Esophagus muscularis mucosa (tissue), 4 donors: ENCODE measurements at regions not wholly inside any gene's neighbourhood (a gene's known extent, or its start where the extent isn't known, plus 50 kb on each side); places are given as distances from the start of the nearest gene placed in this dataset.

Experiments used
- DNase-seq: peaks from one replicate; pipeline ENCODE4 v3.0.0-alpha.2; 2017; ENCODE audit errors: extremely low spot score
- H3K27ac ChIP-seq, 4 donors: fragments of 200-600 bp; sonication (generic); replicated peaks in 1 of 4; 1 replicate in 3 of 4; 2 replicates in 1 of 4; pipeline ENCODE4 v1.5.1; 2016 to 2019; ENCODE audit warnings: mild to moderate bottlenecking in 1 of 4
- H3K27me3 ChIP-seq, 4 donors: fragments of 200-600 bp; sonication (generic); one replicate each; pipeline versions ENCODE4 v1.5.1 to v1.6.0; 2016 to 2019
- H3K36me3 ChIP-seq, 4 donors: fragments of 200-600 bp; sonication (generic); one replicate each; pipeline ENCODE4 v1.5.1; 2016 to 2019
- H3K4me1 ChIP-seq, 4 donors: fragments of 200-600 bp; sonication (generic); one replicate each; pipeline ENCODE4 v1.5.1; 2016 to 2019
- H3K4me3 ChIP-seq, 4 donors: fragments of 200-600 bp; sonication (generic); 1 replicate in 2 of 4; 2 replicates in 2 of 4; pipeline ENCODE4 v1.5.1; 2016 to 2019; ENCODE audit warnings: mild to moderate bottlenecking in 4 of 4, moderate library complexity in 1 of 4
- H3K9me3 ChIP-seq, 4 donors: fragments of 200-600 bp; sonication (generic); 1 replicate in 3 of 4; 2 replicates in 1 of 4; pipeline ENCODE4 v1.5.1; 2016 to 2019
- CTCF ChIP-seq, 3 experiments: fragments of 200-600 bp in 2 of 3; fragments of 450-650 bp in 1 of 3; sonication (generic) in 2 of 3; IDR thresholded peaks; one replicate each; pipeline ENCODE4 v1.5.1; 2017 to 2019; ENCODE audit warnings: antibody characterized with exemption in 3 of 3, mild to moderate bottlenecking in 2 of 3, moderate library complexity in 1 of 3
- EP300 ChIP-seq: sonication (generic); formaldehyde crosslinking; IDR thresholded peaks from one replicate; pipeline ENCODE4 v1.6.1; 2017; ENCODE audit warnings: antibody characterized with exemption
- POLR2A ChIP-seq: fragments of 450-650 bp; IDR thresholded peaks from one replicate; pipeline ENCODE4 v1.6.1; 2017; ENCODE audit warnings: antibody characterized with exemption, moderate library complexity, mild to moderate bottlenecking, low read depth
- POLR2AphosphoS5 ChIP-seq, 2 donors: sonication (generic); formaldehyde crosslinking; IDR thresholded peaks; one replicate each; pipeline ENCODE4 v1.6.1; 2017; ENCODE audit warnings: antibody characterized with exemption in 2 of 2
- WGBS: methylation state at CpG from one replicate; pipeline ENCODE4 v1.1.5; 2018; 5-methylcytosine and 5-hydroxymethylcytosine counted together
- intact Hi-C: fragments of 100-400 bp; cut with DNase I; formaldehyde crosslinking; loops from one replicate; pipeline ENCODE4 v1.15.1; 2023

GRCh38 chr5:171648279-171649074 lies 137.1 kb upstream of the SMIM23 start:
- Histone ChIP-seq H3K9me3 (no peaks in the 10 kb centered on the region), H3K4me3 (no peak overlapping the region), H3K27ac (no peak overlapping the region), H3K36me3 (no peaks in the 10 kb centered on the region), H3K27me3 (peaks cover 0 to 76% (median 0%) of the 10 kb centered on the region in 4 donors), H3K4me1 (peaks cover 0 to 5% (median 0%) of the 10 kb centered on the region in 4 donors)
- WGBS: 75% methylated on average over 9 of the region's 10 CpGs
- intact Hi-C loops: no loop called here
- no peak for DNase-seq
- TF ChIP-seq CTCF (IDR thresholded peaks at IDR 0.05): no peak
- TF ChIP-seq EP300: no peak
- no peak for TF ChIP-seq POLR2A
- TF ChIP-seq POLR2AphosphoS5 (IDR thresholded peaks at IDR 0.05): no peak

- Histone ChIP-seq H3K4me1 (peaks cover 0 to 5% (median 0%) of the 10 kb centered on the region in 4 donors), H3K4me3 (no peak overlapping the region), H3K9me3 (peaks cover 0 to 2% (median 0%) of the 10 kb centered on the region in 4 donors), H3K27me3 (peaks cover 0 to 79% (median 0%) of the 10 kb centered on the region in 4 donors), H3K36me3 (no peaks in the 10 kb centered on the region), H3K27ac (no peak overlapping the region)
- intact Hi-C loops: no loop called here
- WGBS: 79% methylated on average over 3 of the region's 3 CpGs
- TF ChIP-seq POLR2AphosphoS5 (IDR thresholded peaks at IDR 0.05) (no peak), CTCF (IDR thresholded peaks at IDR 0.05) (no peak), POLR2A (no peak), EP300 (no peak)
- no peak for DNase-seq
These were observed 136.6 kb upstream of the SMIM23 start for GRCh38 chr5:171649075-171649401.

- Histone ChIP-seq H3K27ac (no peak overlapping the region), H3K4me1 (no peaks in the 10 kb centered on the region), H3K4me3 (no peak overlapping the region), H3K27me3 (peaks cover 0 to 74% (median 0%) of the 10 kb centered on the region in 4 donors), H3K9me3 (peaks cover 0 to 4% (median 0%) of the 10 kb centered on the region in 4 donors), H3K36me3 (no peaks in the 10 kb centered on the region)
- DNase-seq: no peak
- intact Hi-C loops: no loop called here
- TF ChIP-seq EP300: no peak
- no peak for TF ChIP-seq CTCF (IDR thresholded peaks at IDR 0.05)
- TF ChIP-seq POLR2A: no peak
- no peak for TF ChIP-seq POLR2AphosphoS5 (IDR thresholded peaks at IDR 0.05)
- WGBS: 78% methylated on average over 8 of the region's 8 CpGs
These were observed 135.0 kb upstream of the SMIM23 start for GRCh38 chr5:171650597-171650996.

GRCh38 chr5:171651102-171651501 lies 134.5 kb upstream of the SMIM23 start:
- Histone ChIP-seq H3K27ac (no peak overlapping the region), H3K4me3 (no peak overlapping the region), H3K9me3 (peaks cover 0 to 4% (median 0%) of the 10 kb centered on the region in 4 donors), H3K4me1 (no peaks in the 10 kb centered on the region), H3K27me3 (peaks cover 0 to 69% (median 0%) of the 10 kb centered on the region in 4 donors), H3K36me3 (no peaks in the 10 kb centered on the region)
- intact Hi-C loops: no loop called here
- DNase-seq: no peak
- 85% methylated on average over 3 of the region's 3 CpGs for WGBS
- TF ChIP-seq POLR2AphosphoS5 (IDR thresholded peaks at IDR 0.05) (no peak), CTCF (IDR thresholded peaks at IDR 0.05) (no peak), EP300 (no peak), POLR2A (no peak)
